ENCODE measurements at regions not wholly inside any gene's neighbourhood (a gene's known extent, or its start where the extent isn't known, plus 50 kb on each side); places are given as distances from the start of the nearest gene placed in this dataset.
"Not testable (repeated sequence)": the region's sequence is repeated elsewhere in the genome, so short reads cannot be mapped to it uniquely, and the experiment has no call there.

DNA sequence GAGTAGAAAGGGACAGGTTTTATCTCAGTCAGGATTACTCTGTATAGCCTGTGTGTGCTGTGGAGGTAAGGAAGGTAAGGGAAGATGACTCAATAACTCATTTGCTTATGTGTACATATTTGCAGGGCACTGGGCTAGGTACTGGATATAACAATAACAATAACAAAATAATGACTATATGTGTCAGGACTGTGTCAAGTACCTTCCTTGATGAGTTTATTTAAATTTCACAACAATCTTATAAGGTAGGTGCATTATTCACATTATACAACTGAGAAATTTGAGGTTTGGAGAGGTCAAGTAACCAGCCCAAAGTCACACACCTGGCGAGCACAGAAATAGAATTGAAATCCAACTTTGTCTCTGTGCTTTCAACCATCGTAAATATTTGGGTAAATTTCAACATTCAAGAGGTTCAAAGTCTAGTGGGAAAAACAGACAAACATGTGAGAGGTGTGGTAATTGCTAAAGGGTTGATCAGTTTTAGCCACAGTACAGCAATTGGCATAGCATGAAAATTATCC, 131.8 kb downstream of the APIP start:
- intact Hi-C loops (cut with DNase I, micrococcal nuclease), result no loop called here
- Histone ChIP-seq H3K4me3 (ENCODE audit: low read length) (no peak overlapping the region), H3K4me1 (ENCODE audit: insufficient read depth, low read length) (no peaks in the 10 kb centered on the region), H3K27me3 (ENCODE audit: control insufficient read depth in 1 of 2, insufficient read depth in 2 of 2, low read length in 2 of 2) (peaks cover 6 to 9% of the 10 kb centered on the region in 2 experiments), H3K36me3 (ENCODE audit: insufficient read depth, low read length) (no peaks in the 10 kb centered on the region), H3K27ac (ENCODE audit: low read depth in 1 of 2, low read length in 2 of 2) (no peak overlapping the region), H3K9me3 (ENCODE audit: control insufficient read depth in 1 of 2, insufficient read depth in 1 of 2, low read length in 2 of 2) (no peaks in the 10 kb centered on the region)
- no peaks in the 10 kb centered on the region for H3K36me3 Mint-ChIP-seq (ENCODE audit: low read depth)
- no peaks in the 10 kb centered on the region for H3K9me3 Mint-ChIP-seq
- POLR2A ChIA-PET, result no interaction called here
- peaks cover 42% of the 10 kb centered on the region for H3K27me3 Mint-ChIP-seq
- no peak for ATAC-seq (ENCODE audit: poor library complexity)
- TF ChIP-seq, protein P1, sequence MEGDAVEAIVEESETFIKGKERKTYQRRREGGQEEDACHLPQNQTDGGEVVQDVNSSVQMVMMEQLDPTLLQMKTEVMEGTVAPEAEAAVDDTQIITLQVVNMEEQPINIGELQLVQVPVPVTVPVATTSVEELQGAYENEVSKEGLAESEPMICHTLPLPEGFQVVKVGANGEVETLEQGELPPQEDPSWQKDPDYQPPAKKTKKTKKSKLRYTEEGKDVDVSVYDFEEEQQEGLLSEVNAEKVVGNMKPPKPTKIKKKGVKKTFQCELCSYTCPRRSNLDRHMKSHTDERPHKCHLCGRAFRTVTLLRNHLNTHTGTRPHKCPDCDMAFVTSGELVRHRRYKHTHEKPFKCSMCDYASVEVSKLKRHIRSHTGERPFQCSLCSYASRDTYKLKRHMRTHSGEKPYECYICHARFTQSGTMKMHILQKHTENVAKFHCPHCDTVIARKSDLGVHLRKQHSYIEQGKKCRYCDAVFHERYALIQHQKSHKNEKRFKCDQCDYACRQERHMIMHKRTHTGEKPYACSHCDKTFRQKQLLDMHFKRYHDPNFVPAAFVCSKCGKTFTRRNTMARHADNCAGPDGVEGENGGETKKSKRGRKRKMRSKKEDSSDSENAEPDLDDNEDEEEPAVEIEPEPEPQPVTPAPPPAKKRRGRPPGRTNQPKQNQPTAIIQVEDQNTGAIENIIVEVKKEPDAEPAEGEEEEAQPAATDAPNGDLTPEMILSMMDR (IDR thresholded peaks at IDR 0.05), result no peak
- DNase-seq, result no peak
- H3K27ac Mint-ChIP-seq, result no peak overlapping the region
- CTCF ChIA-PET, result no interaction called here
- no peak overlapping the region for H3K4me3 Mint-ChIP-seq
- no peaks in the 10 kb centered on the region for H3K4me1 Mint-ChIP-seq (ENCODE audit: low read depth)

DNA sequence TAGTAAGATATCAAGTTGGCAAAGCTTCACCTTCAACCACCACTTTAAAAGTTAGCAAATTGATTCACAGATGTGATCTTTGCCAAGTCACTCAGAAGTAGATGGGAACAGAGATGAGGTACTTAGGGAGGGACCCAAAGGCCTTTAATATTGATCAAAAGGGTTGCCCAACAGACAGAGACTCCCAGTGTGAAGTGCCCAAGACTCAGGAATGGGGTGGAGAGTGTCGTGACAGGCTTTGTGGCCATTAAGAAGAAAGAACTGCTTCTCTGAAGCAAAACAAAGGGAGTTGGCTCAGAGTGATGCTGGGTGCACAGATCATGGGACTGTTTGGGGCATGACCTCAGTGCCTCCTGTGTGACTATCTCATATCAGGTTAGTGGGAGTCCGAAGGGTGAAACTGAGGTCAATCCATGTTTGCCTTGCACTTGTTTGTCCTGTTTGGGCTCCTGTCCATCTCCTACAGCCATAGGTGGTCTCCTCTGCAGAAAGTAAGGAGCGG, 132.3 kb downstream of the APIP start:
- Histone ChIP-seq H3K4me3 (ENCODE audit: low read length) (no peak overlapping the region), H3K9me3 (ENCODE audit: control insufficient read depth in 1 of 2, insufficient read depth in 1 of 2, low read length in 2 of 2) (no peaks in the 10 kb centered on the region), H3K4me1 (ENCODE audit: insufficient read depth, low read length) (no peaks in the 10 kb centered on the region), H3K27ac (ENCODE audit: low read depth in 1 of 2, low read length in 2 of 2) (no peak overlapping the region), H3K27me3 (ENCODE audit: control insufficient read depth in 1 of 2, insufficient read depth in 2 of 2, low read length in 2 of 2) (peaks cover 6 to 9% of the 10 kb centered on the region in 2 experiments), H3K36me3 (ENCODE audit: insufficient read depth, low read length) (no peaks in the 10 kb centered on the region)
- Mint-ChIP-seq H3K36me3 (ENCODE audit: low read depth) (no peaks in the 10 kb centered on the region), H3K4me3 (no peak overlapping the region), H3K27ac (no peak overlapping the region), H3K4me1 (ENCODE audit: low read depth) (no peaks in the 10 kb centered on the region), H3K9me3 (no peaks in the 10 kb centered on the region), H3K27me3 (peaks cover 47% of the 10 kb centered on the region)
- DNase-seq (no peak), ATAC-seq (ENCODE audit: poor library complexity) (no peak)
- TF ChIP-seq, protein P1 (IDR thresholded peaks at IDR 0.05), result no peak
- intact Hi-C loops (cut with DNase I, micrococcal nuclease), result no loop called here
- ChIA-PET CTCF (no interaction called here), POLR2A (no interaction called here)

DNA sequence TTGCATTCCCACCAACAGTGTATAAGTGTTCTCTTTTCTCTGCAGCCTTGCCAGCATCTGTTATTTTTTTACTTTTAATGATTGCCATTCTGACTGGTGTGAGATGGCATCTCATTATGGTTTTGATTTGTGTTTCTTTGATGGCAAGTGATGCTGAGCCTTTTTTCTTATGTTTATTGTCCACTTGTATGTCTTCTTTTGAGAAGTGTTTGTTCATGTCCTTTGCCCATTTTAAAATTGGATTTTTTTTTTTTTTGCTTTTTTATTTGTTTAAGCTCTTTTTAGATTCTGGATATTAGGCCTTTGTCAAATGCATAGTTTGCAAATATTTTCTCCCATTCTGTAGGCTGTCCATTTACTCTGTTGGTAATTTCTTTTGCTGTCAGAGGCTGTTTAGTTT, 134.4 kb downstream of the APIP start:
- CTCF ChIA-PET; H3K27ac ChIP-seq (ENCODE audit: low read depth in 1 of 2, low read length in 2 of 2); H3K4me1 ChIP-seq (ENCODE audit: insufficient read depth, low read length); intact Hi-C loops (cut with DNase I, micrococcal nuclease); H3K36me3 ChIP-seq (ENCODE audit: insufficient read depth, low read length); H3K36me3 Mint-ChIP-seq (ENCODE audit: low read depth); H3K4me3 ChIP-seq (ENCODE audit: low read length); DNase-seq; POLR2A ChIA-PET; H3K27ac Mint-ChIP-seq; H3K9me3 ChIP-seq (ENCODE audit: control insufficient read depth in 1 of 2, insufficient read depth in 1 of 2, low read length in 2 of 2); ATAC-seq (ENCODE audit: poor library complexity); H3K4me3 Mint-ChIP-seq; H3K9me3 Mint-ChIP-seq; H3K4me1 Mint-ChIP-seq (ENCODE audit: low read depth): not testable (repeated sequence)
- peaks cover 53% of the 10 kb centered on the region for H3K27me3 Mint-ChIP-seq
- H3K27me3 ChIP-seq (ENCODE audit: control insufficient read depth in 1 of 2, insufficient read depth in 2 of 2, low read length in 2 of 2), result peaks cover 6 to 11% of the 10 kb centered on the region in 2 experiments

DNA sequence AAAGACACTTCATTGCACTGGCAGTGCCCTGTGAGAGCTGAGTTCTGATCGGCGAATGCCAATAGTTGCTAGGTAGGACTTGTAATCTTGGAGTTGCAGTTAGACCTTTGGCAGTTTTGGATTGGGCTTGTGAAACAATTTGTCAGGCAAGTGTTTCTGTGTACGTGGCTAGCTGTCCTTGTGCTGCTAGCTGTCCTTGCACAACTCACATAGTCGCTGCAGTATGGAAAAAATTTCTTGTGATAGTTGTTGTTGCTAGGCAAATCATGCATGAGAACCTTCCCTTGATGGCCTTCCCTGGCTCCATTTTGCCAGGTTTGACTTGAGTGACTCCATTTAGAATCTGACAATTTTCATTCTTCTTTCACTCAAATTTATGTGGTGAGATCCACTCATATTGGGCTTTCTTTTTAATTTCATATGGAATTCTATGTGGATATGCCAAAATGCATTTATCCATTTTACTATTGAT, 140.7 kb downstream of the APIP start:
- CTCF ChIA-PET, result no interaction called here
- DNase-seq (no peak), ATAC-seq (ENCODE audit: poor library complexity) (no peak)
- peaks cover 5 to 9% of the 10 kb centered on the region in 2 experiments for H3K27me3 ChIP-seq (ENCODE audit: control insufficient read depth in 1 of 2, insufficient read depth in 2 of 2, low read length in 2 of 2)
- Mint-ChIP-seq H3K27me3 (peaks cover 49% of the 10 kb centered on the region), H3K36me3 (ENCODE audit: low read depth) (no peaks in the 10 kb centered on the region), H3K27ac (no peak overlapping the region), H3K4me3 (no peak overlapping the region), H3K9me3 (peaks cover 2% of the 10 kb centered on the region), H3K4me1 (ENCODE audit: low read depth) (no peaks in the 10 kb centered on the region)
- POLR2A ChIA-PET, result no interaction called here
- no peaks in the 10 kb centered on the region for H3K36me3 ChIP-seq (ENCODE audit: insufficient read depth, low read length)
- TF ChIP-seq, protein P1 (IDR thresholded peaks at IDR 0.05), result no peak
- H3K4me1 ChIP-seq (ENCODE audit: insufficient read depth, low read length), result no peaks in the 10 kb centered on the region
- H3K27ac ChIP-seq (ENCODE audit: low read depth in 1 of 2, low read length in 2 of 2), result no peak overlapping the region
- H3K9me3 ChIP-seq (ENCODE audit: control insufficient read depth in 1 of 2, insufficient read depth in 1 of 2, low read length in 2 of 2), result no peaks in the 10 kb centered on the region
- no peak overlapping the region for H3K4me3 ChIP-seq (ENCODE audit: low read length)
- intact Hi-C loops (cut with DNase I, micrococcal nuclease), result no loop called here

Data from CD4-positive, alpha-beta T cell (primary cell).